Uterus (tissue), 3 donors: ENCODE measurements at regions not wholly inside any gene's neighbourhood (a gene's known extent, or its start where the extent isn't known, plus 50 kb on each side); places are given as distances from the start of the nearest gene placed in this dataset.
"Not testable (repeated sequence)": the region's sequence is repeated elsewhere in the genome, so short reads cannot be mapped to it uniquely, and the experiment has no call there.

ENCODE experiments used
- DNase-seq, 2 donors: peaks; one replicate each; pipeline ENCODE4 v3.0.0-alpha.2; 2019 to 2020
- H3K27ac ChIP-seq, 2 donors: fragments of 200-600 bp; sonication (generic); 1 replicate in 1 of 2; 2 replicates in 1 of 2; pipeline ENCODE4 v1.5.1; 2016 to 2018
- H3K27me3 ChIP-seq, 2 donors: fragments of 200-600 bp; sonication (generic); one replicate each; pipeline ENCODE4 v1.5.1; 2018 to 2019; ENCODE audit warnings: control low read depth in 1 of 2
- H3K36me3 ChIP-seq, 2 donors: fragments of 200-600 bp; sonication (generic); one replicate each; pipeline ENCODE4 v1.5.1; 2019; ENCODE audit warnings: control low read depth in 1 of 2
- H3K4me1 ChIP-seq, 2 donors: fragments of 200-600 bp; sonication (generic); one replicate each; pipeline ENCODE4 v1.5.1; 2018 to 2019; ENCODE audit warnings: control low read depth in 1 of 2
- H3K4me3 ChIP-seq, 2 donors: fragments of 200-600 bp; sonication (generic); 1 replicate in 1 of 2; 2 replicates in 1 of 2; pipeline ENCODE4 v1.5.1; 2018 to 2019; ENCODE audit warnings: mild to moderate bottlenecking in 1 of 2
- H3K9me3 ChIP-seq, 2 donors: fragments of 200-600 bp; sonication (generic); one replicate each; pipeline ENCODE4 v1.5.1; 2019; ENCODE audit warnings: control low read depth in 1 of 2
- POLR2A ChIP-seq, 2 donors: fragments of 450-650 bp; IDR thresholded peaks; one replicate each; pipeline ENCODE4 v1.6.1; 2016; ENCODE audit warnings: antibody characterized with exemption in 2 of 2, mild to moderate bottlenecking in 1 of 2, moderate library complexity in 1 of 2
- intact Hi-C: fragments of 100-400 bp; cut with DNase I; formaldehyde crosslinking; loops from one replicate; pipeline ENCODE4 v1.15.1; 2023; ENCODE audit warnings: low total_unique reads
- TF ChIP-seq, protein P1 (sequence below), 4 experiments: fragments of 200-600 bp in 2 of 4; fragments of 450-650 bp in 2 of 4; sonication (generic) in 2 of 4; IDR thresholded peaks; one replicate each; pipeline ENCODE4 v1.5.1; 2016 to 2019; ENCODE audit warnings: antibody characterized with exemption in 4 of 4, mild to moderate bottlenecking in 2 of 4, moderate library complexity in 1 of 4
- donor health status: DM: yes; HTN: yes; CAD: no.

DNA sequence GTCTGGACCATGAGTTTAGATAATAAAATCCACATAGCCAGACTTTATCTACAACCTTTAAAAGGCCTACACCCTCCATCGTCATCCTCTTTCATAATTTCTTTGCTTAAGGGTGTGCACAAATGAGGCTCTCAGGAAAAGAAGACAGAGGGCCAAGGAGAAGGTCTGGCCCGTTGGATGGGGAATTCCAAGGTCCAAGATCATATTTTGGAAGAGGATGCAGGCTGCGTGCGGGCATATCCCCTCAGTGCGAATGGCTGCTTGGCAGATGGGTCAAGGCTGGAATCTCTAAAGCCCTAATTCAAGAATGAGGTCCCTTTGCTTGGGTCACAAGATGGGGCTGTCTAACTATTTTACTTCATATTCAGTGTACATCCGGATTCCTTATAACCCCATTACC lies 782.2 kb upstream of the NCAM2 start:
- Histone ChIP-seq H3K9me3 (no peaks in the 10 kb centered on the region), H3K27ac (no peak overlapping the region), H3K27me3 (no peaks in the 10 kb centered on the region), H3K36me3 (no peaks in the 10 kb centered on the region), H3K4me3 (no peak overlapping the region), H3K4me1 (no peaks in the 10 kb centered on the region)
- intact Hi-C loops: no loop called here
- no peak for DNase-seq
- TF ChIP-seq, protein P1, sequence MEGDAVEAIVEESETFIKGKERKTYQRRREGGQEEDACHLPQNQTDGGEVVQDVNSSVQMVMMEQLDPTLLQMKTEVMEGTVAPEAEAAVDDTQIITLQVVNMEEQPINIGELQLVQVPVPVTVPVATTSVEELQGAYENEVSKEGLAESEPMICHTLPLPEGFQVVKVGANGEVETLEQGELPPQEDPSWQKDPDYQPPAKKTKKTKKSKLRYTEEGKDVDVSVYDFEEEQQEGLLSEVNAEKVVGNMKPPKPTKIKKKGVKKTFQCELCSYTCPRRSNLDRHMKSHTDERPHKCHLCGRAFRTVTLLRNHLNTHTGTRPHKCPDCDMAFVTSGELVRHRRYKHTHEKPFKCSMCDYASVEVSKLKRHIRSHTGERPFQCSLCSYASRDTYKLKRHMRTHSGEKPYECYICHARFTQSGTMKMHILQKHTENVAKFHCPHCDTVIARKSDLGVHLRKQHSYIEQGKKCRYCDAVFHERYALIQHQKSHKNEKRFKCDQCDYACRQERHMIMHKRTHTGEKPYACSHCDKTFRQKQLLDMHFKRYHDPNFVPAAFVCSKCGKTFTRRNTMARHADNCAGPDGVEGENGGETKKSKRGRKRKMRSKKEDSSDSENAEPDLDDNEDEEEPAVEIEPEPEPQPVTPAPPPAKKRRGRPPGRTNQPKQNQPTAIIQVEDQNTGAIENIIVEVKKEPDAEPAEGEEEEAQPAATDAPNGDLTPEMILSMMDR (IDR thresholded peaks at IDR 0.05): no peak
- no peak for TF ChIP-seq POLR2A (IDR thresholded peaks at IDR 0.05)

DNA sequence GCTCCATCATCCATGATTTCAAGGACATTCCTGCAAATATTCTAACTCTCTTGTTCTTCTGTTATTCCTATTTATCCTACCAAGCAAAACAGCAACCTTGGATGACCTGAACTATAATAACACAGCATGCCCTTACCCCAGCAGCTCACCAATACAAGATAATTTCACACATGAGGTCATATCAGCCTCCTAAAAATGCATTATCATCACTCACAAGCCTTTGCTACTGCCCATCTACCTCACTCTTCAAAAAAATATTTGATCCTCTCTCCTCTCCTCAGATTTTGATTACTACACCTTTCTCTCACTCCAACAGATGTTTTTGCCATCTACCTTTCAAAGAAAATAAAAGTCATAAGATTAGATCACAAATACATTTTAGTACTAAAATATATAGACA lies 777.6 kb upstream of the NCAM2 start:
- no peak for DNase-seq
- TF ChIP-seq, protein P1 (IDR thresholded peaks at IDR 0.05): no peak
- TF ChIP-seq POLR2A (IDR thresholded peaks at IDR 0.05): no peak

DNA sequence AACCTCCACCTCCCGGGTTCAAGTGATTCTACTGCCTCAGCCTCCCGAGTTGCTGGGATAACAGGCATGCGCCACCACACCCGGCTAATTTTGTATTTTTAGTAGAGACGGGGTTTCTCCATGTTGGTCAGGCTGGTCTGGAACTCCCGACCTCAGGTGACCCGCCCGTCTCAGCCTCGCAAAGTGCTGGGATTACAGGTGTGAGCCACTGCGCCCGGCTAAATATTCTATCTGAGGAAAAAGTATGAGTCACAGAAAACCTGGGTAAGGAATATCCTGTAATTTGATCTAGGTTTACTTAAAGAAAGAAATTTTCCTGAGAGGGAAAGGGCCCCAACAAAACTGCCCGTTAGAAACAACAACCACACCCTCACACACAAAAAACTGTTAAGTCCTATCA lies 776.2 kb upstream of the NCAM2 start:
- DNase-seq, H3K27ac ChIP-seq, H3K27me3 ChIP-seq, H3K4me3 ChIP-seq, H3K9me3 ChIP-seq, H3K4me1 ChIP-seq, intact Hi-C loops, H3K36me3 ChIP-seq: not testable (repeated sequence)

More for the DNA sequence above, 777.6 kb upstream of the NCAM2 start:
- Histone ChIP-seq H3K36me3 (no peaks in the 10 kb centered on the region), H3K4me1 (no peaks in the 10 kb centered on the region), H3K27ac (no peak overlapping the region), H3K9me3 (peaks cover 0 to 3% of the 10 kb centered on the region in 2 donors), H3K27me3 (no peaks in the 10 kb centered on the region), H3K4me3 (no peak overlapping the region)
- intact Hi-C loops: no loop called here

DNA sequence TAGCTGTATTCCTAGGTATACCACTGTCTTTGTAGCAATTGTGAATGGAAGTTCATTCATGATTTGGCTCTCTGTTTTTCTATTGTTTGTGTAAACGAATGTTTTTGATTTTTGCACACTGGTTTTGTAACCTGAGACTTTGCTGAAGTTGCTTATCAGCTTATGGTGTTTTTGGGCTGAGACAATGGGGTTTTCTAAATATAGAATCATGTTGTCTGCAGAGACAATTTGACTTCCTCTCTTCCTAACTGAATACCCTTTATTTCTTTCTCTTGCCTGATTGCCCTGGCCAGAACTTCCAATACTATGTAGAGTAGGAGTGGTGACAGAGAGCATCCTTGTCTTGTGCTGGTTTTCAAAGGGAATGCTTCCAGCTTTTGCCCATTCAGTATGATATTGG lies 761.6 kb upstream of the NCAM2 start:
- intact Hi-C loops, H3K4me1 ChIP-seq: not testable (repeated sequence)

DNA sequence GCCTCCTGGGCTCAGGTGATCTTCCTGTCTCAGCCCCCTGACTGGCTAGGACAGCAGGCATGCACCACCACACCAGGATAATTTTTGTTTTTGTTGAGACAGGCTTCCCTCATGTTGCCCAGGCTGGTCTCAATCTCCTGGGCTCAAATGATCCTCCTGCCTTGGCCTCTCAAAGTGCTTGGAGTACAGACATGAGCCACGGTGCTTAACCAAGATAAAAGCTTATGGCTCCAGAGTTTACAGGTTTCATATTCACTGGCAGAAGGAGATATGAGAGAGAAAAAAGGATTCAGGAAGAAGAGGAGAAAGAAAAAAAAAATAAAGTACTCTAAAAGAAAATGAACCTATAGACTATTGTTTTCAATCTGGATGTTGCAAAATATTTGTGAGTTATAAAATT lies 748.8 kb upstream of the NCAM2 start:
- intact Hi-C loops: no loop called here
- H3K27me3 ChIP-seq: no peaks in the 10 kb centered on the region
- no peak for DNase-seq
- H3K9me3 ChIP-seq: no peaks in the 10 kb centered on the region
- H3K27ac ChIP-seq: no peak overlapping the region
- H3K36me3 ChIP-seq: no peaks in the 10 kb centered on the region
- H3K4me1 ChIP-seq: no peaks in the 10 kb centered on the region
- no peak for TF ChIP-seq POLR2A (IDR thresholded peaks at IDR 0.05)
- TF ChIP-seq, protein P1 (IDR thresholded peaks at IDR 0.05): no peak
- no peak overlapping the region for H3K4me3 ChIP-seq

More for the DNA sequence above, 761.6 kb upstream of the NCAM2 start:
- H3K9me3 ChIP-seq, H3K4me3 ChIP-seq, H3K36me3 ChIP-seq, H3K27ac ChIP-seq, DNase-seq, H3K27me3 ChIP-seq: not testable (repeated sequence)

DNA sequence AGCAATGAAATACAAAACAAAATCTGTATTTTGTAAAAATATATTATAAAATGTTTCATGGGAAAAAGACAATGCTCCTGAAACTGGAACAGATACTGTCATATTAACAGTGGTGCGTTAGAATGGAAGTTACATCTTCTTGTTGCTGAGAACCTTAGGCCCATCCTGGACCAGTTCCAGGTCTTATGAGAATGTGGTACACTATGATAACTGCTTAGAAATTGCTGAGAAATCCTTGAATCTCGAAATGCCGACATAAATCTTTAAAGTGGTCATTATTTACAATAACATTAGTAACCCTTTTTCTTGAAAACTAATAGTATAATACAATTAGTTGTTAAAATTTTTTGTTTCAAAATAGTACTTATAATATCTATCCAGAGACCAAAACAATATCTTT lies 747.9 kb upstream of the NCAM2 start:
- Histone ChIP-seq H3K4me1 (no peaks in the 10 kb centered on the region), H3K36me3 (no peaks in the 10 kb centered on the region), H3K9me3 (no peaks in the 10 kb centered on the region), H3K27me3 (no peaks in the 10 kb centered on the region), H3K27ac (no peak overlapping the region), H3K4me3 (no peak overlapping the region)
- intact Hi-C loops: no loop called here
- TF ChIP-seq, protein P1 (IDR thresholded peaks at IDR 0.05): no peak
- TF ChIP-seq POLR2A (IDR thresholded peaks at IDR 0.05): no peak
- no peak for DNase-seq
